ENCODE measurements at regions not wholly inside any gene's neighbourhood (a gene's known extent, or its start where the extent isn't known, plus 50 kb on each side); places are given as distances from the start of the nearest gene placed in this dataset.

- TF ChIP-seq CTCF (IDR thresholded peaks at IDR 0.05) (no peak), POLR2A (IDR thresholded peaks at IDR 0.05) (no peak)
Measured at GRCh38 chr10:4546931-4547330, 279.1 kb upstream of the AKR1E2 start.

All from testis (tissue), 2 donors.